DND-41 (cell line): ENCODE measurements at regions not wholly inside any gene's neighbourhood (a gene's known extent, or its start where the extent isn't known, plus 50 kb on each side); places are given as distances from the start of the nearest gene placed in this dataset.
"Not testable (repeated sequence)": the region's sequence is repeated elsewhere in the genome, so short reads cannot be mapped to it uniquely, and the experiment has no call there.

Source experiments
- CTCF ChIP-seq: IDR thresholded peaks from 2 replicates; pipeline ENCODE4 v1.5.1; 2012; ENCODE audit warnings: borderline replicate concordance, low read length, moderate library complexity, mild to moderate bottlenecking; ENCODE audit not compliant: poor library complexity, severe bottlenecking; ENCODE audit errors: extremely low read depth
- EZH2 ChIP-seq: IDR thresholded peaks from 3 replicates; pipeline ENCODE4 v1.6.1; 2012; ENCODE audit warnings: borderline replicate concordance, low read depth, mild to moderate bottlenecking, moderate library complexity, low read length, inconsistent platforms; ENCODE audit not compliant: severe bottlenecking

DNA sequence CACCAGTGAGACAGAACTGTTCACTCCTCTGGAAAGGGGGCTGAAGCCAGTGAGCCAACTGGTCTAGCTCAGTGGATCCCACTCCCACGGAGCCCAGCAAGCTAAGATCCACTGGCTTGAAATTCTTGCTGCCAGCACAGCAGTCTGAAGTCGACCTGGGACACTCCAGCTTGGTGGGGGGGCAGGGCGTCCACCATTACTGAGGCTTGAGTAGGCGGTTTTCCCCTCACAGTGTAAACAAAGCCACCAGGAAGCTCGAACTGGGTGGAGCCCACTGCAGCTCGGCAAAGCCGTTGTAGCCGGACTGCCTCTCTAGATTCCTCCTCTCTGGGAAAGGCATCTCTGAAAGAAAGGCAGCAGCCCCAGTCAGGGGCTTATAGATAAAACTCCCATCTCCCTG lies 52.3 kb upstream of the BBX start:
- not testable (repeated sequence) for TF ChIP-seq CTCF, EZH2
